ENCODE measurements at regions not wholly inside any gene's neighbourhood (a gene's known extent, or its start where the extent isn't known, plus 50 kb on each side); places are given as distances from the start of the nearest gene placed in this dataset.

- 81 to 88% methylated on average over 2 of the region's 2 CpGs for WGBS, 2 donors
- Histone ChIP-seq H3K27ac (no peak overlapping the region), H3K36me3 (no peaks in the 10 kb centered on the region), H3K27me3 (peaks cover 0 to 57% (median 42%) of the 10 kb centered on the region in 7 donors), H3K9me3 (no peaks in the 10 kb centered on the region), H3K4me1 (no peaks in the 10 kb centered on the region), H3K4me3 (no peak overlapping the region)
- intact Hi-C loops (cut with DNase I) = no loop called here
- no peak for TF ChIP-seq CTCF (IDR thresholded peaks at IDR 0.05)
- no peak for DNase-seq
- ATAC-seq = peak in 1 of 8 donors; percentile 19
Measured at GRCh38 chr1:30360281-30360680, 363.1 kb downstream of the MATN1 start.

GRCh38 chr1:30359539-30360220 lies 363.7 kb downstream of the MATN1 start:
- peaks cover 0 to 53% (median 36%) of the 10 kb centered on the region in 7 donors for H3K27me3 ChIP-seq
- H3K36me3 ChIP-seq = no peaks in the 10 kb centered on the region
- no peaks in the 10 kb centered on the region for H3K4me1 ChIP-seq
- intact Hi-C loops (cut with DNase I) = loop anchor here in 2 of 10 donors (10.0 kb wide), 1 partner anchor 345 kb away; no protein-coding TSS in a partner anchor
- DNase-seq (no peak), ATAC-seq (peak in 1 of 8 donors; percentile 28)
- 66 to 67% methylated on average over 12 of the region's 12 CpGs for WGBS, 2 donors
- no peak overlapping the region for H3K27ac ChIP-seq
- TF ChIP-seq CTCF (IDR thresholded peaks at IDR 0.05) = no peak
- no peak overlapping the region for H3K4me3 ChIP-seq
- H3K9me3 ChIP-seq = no peaks in the 10 kb centered on the region

GRCh38 chr1:30358500-30358899 lies 364.9 kb downstream of the MATN1 start:
- DNase-seq (no peak), ATAC-seq (no peak)
- Histone ChIP-seq H3K36me3 (no peaks in the 10 kb centered on the region), H3K4me3 (no peak overlapping the region), H3K4me1 (no peaks in the 10 kb centered on the region), H3K27ac (no peak overlapping the region), H3K27me3 (peaks cover 4 to 50% (median 29%) of the 10 kb centered on the region in 7 donors), H3K9me3 (no peaks in the 10 kb centered on the region)
- intact Hi-C loops (cut with DNase I) = loop anchor here in 2 of 10 donors (10.0 kb wide), 1 partner anchor 346 kb away; no protein-coding TSS in a partner anchor
- WGBS, 2 donors = 20 to 37% methylated on average over 3 of the region's 3 CpGs
- no peak for TF ChIP-seq CTCF (IDR thresholded peaks at IDR 0.05)

GRCh38 chr1:30356839-30357238 lies 366.5 kb downstream of the MATN1 start:
- 83 to 91% methylated on average over 6 of the region's 6 CpGs for WGBS, 2 donors
- Histone ChIP-seq H3K9me3 (no peaks in the 10 kb centered on the region), H3K4me1 (no peaks in the 10 kb centered on the region), H3K4me3 (no peak overlapping the region), H3K27me3 (peaks cover 4 to 53% (median 26%) of the 10 kb centered on the region in 7 donors), H3K36me3 (no peaks in the 10 kb centered on the region), H3K27ac (no peak overlapping the region)
- intact Hi-C loops (cut with DNase I) = loop anchor here in 2 of 10 donors (10.0 kb wide), 1 partner anchor 348 kb away; no protein-coding TSS in a partner anchor
- ATAC-seq (no peak), DNase-seq (no peak)
- TF ChIP-seq CTCF (IDR thresholded peaks at IDR 0.05) = no peak

Measured in heart right ventricle (tissue), 16 donors.